Stimulated activated CD4-positive, alpha-beta T cell treated with anti-CD3 and anti-CD28 coated beads, Interleukin-12 subunit alpha, Interleukin-12 subunit beta, amount 100 ng/mL, for 24 hours (primary cell): ENCODE measurements at regions not wholly inside any gene's neighbourhood (a gene's known extent, or its start where the extent isn't known, plus 50 kb on each side); places are given as distances from the start of the nearest gene placed in this dataset.

Experiments
- DNase-seq, 2 experiments: peaks; one replicate each; pipeline ENCODE4 v3.0.0-alpha.2; 2020; ENCODE audit warnings: low read depth in 2 of 2

DNA sequence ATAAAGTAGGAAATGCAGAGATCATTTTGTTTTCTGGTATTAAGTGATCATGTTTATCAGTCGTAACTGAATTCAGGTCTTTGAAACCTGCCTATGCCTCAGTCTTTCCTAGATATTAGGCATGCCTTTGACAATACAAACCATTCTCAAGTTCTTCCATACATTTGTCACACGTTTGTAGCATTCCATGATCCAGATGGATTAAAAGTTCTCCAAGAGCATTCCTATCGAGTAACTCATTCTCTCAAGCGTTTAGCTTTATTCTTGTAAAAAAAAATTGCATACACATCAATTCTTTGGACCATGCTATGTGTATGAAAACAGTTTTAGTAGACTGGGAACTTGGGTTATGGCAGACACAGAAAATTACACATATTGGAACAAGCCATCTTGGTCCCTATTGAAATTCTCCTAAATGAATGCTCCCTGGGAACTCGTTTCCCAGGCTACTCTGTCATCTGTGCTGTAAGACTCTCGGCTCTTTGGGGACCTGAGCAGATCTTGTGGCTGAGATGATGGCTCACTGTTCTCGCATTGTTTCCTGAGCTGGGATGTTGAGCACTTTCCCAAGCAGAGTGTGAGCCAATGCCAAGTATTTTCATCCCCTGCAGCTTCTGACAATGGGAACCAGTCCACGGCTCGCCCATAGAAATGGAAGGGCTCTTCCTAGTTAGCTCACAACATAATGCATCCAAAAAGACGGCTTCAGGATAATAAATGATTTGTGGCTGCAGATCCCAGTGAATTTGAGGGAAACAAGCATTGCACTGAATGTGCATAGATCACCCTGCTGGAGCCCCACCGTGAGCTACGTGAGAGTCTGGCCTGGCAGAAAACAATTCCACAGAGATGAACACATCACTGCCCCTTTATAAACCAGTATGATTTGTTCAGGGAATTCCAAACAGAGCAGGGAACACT lies 230.2 kb downstream of the IRX1 start:
- no peak for DNase-seq

DNA sequence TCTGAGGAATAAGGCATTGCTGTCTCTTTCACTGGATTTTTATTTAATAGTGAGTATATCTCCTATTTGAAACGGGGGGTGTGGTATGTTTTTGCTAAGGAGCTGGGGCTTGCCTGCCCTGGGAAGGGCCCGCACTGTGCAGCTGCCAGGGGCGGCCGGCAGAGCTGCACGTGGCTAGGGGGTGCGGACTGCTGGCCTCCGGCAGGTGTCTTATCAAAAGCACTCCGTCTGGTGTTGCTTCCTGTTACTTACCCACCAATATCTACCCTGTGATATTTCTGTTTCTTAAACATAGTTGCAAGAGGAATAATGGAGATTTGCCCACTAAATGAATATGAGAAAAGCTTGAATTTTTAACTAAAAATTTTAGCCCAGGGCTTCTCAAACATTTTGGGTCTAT lies 232.0 kb downstream of the IRX1 start:
- no peak for DNase-seq

DNA sequence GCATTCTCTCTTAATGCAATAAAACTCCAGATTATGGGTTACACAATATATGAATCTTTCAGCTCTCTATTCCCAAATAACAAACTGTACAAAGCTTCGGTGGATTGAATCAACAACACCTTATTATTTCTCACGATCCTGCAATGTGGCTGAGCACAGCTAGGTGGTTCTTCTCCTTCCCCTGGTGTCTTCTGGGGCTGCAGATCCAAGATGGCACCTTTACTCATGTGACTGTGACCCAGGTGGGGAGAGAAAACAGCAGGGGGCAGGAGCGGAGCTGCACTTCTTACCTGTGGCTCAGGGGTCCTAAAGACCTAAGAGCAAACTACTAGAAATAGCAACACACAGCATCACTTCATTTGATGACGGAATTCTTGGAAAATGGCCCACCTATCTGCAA lies 233.1 kb downstream of the IRX1 start:
- no peak for DNase-seq

DNA sequence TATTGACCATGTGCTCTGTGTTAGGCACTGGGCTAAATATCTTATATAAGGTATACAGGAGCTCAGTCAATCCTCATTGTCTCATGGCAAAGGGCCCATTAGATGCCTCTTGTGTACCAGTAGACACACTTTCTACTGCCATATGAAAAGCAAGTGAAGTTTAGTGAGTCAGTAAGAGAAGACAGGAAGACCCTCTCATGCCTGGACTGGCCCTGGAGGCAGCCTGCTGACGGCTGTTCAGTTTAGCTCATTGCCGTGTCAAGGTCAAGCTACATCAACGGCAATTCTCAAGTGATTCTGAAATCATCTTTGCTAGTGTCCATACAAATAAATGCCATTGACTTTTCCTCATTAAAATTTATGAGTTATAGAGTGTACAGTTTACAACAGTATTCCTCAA lies 237.9 kb downstream of the IRX1 start:
- DNase-seq = no peak

DNA sequence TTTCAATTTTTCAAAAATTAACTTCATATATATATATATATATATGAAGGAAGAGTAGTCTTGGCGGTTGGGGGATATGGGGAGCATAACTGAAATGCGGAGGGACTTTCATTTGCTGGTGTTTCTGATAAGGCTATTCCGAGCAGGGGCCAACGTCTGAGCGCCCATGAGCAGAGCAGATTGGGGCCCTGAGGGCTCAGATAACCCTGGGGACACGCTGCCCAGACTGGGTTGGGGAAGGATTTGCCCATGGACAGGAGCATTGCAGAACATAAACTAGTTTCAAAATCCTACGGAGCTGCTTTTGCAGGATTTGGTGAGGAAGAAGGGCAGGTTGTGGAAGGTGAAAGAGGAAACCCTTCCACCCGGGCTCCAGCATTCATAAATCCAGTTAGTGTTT lies 240.2 kb downstream of the IRX1 start:
- DNase-seq = no peak

DNA sequence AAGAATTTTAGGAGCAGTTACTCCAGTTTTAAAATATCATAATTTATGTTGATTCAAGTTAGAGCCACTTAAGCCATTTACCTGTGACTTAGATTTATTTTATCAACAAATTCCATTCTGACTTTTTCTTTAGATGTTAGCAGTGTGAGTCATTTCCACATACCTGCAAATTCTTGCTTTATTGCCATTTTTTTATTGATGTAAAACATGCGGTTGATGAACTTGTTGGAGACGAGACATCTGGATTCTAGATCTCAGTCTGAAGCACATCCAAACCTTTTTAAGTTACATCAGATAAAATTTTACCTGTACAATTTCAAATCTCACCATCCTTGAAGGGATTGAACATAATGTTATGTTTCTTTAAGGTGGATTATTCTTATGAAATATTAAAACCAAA lies 240.9 kb downstream of the IRX1 start:
- no peak for DNase-seq

DNA sequence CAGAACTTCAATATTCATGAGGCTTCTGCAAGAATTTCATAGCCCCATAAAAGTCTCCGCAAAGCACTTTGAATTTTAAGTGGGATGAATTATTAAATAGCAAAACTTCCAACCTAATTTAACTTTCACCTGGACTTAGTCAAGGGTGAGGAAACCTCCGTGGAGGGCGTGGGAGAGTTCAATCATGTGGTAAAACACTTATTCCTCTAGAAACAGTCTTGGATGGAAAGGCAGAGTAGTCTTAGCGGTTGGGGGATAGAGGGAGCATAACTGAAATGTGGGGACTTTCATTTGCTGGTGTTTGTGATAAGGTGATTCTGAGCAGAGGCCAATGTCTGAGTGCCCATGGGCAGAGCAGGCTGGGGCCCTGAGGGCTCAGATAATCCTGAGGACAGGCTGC lies 241.9 kb downstream of the IRX1 start:
- DNase-seq = no peak

DNA sequence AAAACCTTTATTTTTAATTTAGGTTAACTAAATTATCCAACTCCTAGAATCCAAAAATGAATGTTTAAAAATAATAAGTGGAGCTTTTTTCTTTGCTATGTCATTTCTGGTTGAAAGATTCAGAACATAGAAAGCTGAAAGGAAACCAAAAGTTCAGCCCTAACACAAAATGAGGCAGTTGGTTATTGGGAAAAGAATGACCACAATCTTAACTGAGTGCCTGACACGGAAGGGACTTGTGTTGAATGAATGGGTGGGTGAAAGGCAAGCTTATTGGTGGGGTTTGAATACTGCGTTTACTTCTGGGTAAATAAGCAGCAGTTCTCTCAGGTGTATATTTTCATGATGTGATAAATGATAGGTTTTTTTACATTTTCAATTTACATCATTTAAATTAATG lies 243.5 kb downstream of the IRX1 start:
- DNase-seq = no peak

DNA sequence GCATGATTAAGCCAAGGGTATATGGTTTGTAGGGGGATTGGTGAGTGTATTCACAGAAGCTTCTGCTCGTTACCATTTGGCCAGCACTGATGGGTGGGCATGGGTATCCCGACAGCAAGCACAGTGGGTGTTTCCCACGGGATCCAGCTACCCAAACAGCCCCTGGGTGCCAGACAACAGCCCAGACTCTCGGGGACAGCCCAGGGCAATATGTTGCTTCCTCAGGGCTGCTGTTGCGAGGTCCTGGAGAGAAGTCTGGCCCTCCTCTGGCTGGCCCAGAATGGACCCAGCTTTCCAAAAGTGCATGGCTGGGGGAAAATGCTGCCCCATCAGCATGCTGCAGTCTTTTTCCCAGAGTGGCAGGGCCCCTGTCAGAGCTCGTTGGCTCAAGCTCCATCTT lies 247.0 kb downstream of the IRX1 start:
- no peak for DNase-seq

DNA sequence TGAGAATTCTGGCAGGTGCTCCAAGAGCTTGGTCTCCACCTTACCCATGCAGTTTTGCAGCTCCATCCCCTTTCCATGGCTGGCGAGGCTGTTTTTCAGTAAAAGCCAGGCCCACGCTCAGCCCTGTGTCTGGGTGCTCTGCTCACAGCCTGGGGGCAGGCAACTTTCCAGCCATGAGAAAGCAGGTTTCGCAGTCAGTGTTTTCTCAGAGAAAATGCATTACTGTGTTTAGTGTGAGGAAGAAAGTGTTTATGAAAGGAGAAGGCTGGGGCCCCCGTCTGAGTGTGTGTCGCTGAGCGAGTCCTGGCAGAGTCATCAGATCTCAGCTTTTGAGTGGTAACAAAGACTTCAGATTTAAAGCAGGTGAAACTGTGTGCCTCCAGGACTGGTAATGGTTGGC lies 248.1 kb downstream of the IRX1 start:
- no peak for DNase-seq

DNA sequence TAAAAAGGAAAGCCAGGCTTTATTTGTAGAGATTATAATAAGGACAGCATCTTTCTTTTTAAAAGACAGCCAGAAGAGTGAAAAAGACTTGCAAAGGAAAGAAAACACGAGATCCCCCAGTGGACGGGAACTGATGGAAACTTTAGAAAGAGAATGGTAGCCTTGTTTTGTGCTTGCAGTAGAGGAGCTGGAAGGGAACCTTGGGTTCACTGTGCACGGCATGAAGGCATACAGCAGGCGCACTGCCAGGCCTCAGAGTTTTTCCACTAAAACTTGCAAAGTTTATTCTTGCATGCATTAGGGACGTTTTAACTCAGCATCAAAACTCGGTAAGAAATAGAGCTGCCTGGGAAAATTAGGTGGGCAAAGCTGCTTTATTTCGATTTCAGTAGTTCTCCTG lies 248.6 kb downstream of the IRX1 start:
- no peak for DNase-seq

DNA sequence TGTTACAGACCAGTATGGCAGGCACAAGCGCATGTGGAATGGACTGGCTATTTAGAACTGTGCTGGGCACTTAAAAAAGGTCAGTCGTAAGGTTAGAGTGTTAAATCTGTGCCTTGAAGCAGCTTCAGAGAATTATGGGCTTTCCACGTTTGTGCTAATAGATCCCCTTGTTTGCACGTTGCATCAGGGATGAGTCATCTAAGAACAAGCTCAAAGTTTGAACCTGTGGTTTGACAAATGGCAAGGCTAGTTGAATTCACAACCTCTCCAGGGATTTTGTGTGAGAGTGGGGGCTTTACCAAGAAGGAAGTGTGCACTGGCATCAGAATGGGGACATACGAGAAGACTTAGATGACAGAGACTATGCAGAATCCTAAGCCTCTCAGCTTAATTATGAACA lies 249.6 kb downstream of the IRX1 start:
- no peak for DNase-seq

DNA sequence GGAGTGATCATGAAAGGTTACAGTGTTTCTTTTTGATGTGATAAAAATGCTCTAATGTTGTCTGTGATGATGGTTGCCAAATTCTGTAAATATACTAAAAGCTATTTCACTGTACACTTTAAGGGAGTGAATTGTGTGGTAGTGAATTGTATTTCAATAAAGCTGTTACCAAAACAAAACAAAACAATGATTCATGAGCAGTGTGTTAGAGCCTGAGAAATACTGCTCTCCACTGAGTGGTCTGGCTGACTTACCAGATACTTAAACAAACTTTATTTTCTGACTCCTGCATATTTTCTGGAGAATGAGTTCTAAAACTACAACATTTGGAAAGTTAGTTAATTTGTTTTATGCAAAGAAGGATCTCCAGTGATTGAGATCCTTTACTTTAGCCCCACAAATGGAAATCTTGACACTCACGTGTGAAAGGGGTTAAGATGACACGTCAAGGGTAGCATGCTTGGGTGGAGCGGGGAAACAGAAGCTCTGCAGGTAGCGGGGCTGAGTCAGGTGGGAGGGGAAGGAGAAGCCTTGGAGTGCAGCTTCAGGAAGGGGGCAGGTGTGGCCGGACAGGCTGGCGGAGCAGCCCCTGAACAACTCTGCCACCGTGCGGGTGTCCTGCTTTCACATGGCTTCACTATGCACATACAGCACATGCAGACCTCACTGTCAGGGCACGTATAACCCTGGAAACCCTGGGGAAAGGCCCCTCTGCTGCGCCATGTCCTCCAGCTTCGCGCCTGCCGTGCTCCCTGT lies 256.7 kb downstream of the IRX1 start:
- no peak for DNase-seq

DNA sequence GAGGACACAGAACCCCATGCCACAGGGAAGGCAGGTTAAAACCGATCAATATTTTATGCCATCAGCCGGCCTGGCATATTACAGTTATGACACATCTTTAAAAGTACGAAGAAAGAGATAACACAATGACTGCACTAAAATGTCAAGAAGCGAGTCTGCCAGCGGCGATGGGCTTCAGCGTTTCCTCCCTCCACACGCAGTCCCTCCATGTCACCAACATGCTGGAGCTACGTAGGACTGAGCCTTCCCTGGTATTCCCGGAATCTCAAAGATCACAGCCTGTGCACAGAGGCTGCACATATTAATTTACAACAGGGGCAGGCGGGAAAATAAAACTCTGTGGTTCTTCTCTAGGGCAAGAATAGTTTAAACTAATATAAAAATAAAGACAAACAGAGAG lies 257.7 kb downstream of the IRX1 start:
- DNase-seq = no peak

DNA sequence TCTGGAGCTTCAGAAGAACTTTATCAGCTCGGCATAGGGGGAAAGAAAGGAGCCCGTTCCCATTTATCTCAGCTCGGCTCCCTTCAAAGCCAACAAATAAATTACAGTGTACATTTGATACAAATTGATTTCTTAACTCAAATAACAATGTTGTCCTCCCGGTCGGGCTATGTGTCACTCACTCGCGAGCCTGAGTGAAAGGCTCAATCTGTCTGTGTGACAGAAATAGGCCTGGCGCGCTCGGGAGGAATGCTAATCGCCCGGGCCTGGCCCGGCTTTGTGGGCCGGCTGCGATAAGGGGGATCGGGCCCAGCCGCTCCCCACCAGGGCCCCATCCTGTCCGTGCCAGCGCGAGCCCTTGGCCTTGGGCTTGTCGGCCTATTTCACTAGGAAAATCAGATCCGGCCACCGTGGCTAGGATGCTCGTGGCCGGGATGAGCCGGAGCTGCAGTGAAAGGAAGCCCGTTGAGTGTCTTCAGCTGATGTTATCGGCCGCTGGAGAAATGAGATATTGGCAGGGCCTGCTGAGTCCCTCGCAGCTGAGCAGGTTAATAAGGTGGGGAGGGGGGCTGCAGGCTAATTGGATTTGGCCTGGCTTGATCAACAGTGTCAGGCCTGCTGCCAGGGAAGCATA lies 258.7 kb downstream of the IRX1 start:
- no peak for DNase-seq

DNA sequence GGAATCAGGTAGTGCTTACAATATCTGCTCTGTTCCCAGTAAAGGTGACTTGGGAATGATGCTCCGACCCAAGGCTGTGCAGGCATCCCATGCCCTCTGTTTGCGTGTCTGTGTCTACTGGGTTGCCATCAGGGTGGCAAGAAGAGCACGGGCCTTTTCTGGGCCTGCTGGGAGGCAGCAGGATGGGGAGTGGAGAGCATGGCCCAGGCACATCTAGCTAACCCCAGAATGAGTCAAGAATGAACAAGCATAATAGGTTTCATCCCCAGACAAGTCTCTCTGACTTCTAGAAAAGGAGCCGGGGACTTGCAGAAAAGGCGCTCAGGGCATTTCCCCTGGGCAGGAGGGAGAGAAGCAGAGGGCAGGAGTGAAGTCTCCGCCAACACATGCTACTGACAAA lies 260.4 kb downstream of the IRX1 start:
- DNase-seq = no peak

DNA sequence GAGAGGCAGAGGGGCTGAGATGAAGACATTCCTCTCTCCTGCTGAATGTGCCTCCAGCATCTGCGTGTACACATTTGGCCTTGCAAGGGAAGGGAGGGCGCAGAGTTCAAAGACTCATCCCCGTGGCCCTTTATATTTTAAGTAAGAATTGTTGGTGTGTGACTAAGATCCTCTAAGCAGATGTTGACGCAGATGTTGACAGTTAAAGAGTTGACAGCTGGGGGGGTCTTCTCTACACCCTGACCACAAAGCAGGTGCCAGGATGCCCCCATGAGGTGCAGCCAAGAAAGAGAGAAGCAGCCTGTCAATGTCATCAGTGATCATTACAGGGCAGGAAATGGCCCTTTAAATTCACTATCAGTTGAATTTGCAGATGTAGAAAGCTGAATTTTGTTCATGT lies 262.9 kb downstream of the IRX1 start:
- DNase-seq = no peak

DNA sequence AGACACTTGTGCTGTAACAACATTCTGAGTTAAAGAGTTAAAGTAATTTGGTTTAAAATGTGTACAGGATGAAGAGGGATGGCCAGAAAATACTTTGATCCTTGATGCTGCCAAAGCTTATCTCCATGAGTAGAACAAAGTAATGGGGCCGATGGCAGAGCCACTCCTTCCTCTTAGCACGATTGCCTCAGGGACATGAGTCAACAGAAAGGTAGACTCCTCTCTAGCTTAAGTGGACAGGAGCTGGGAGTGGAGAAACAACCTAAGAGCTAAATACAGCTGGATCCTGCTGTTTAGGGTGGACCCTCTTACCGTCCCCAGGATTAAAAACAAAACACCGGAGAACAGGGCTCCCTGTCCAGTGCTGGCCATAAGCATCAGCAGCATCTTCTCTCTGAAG lies 267.3 kb downstream of the IRX1 start:
- DNase-seq = no peak

DNA sequence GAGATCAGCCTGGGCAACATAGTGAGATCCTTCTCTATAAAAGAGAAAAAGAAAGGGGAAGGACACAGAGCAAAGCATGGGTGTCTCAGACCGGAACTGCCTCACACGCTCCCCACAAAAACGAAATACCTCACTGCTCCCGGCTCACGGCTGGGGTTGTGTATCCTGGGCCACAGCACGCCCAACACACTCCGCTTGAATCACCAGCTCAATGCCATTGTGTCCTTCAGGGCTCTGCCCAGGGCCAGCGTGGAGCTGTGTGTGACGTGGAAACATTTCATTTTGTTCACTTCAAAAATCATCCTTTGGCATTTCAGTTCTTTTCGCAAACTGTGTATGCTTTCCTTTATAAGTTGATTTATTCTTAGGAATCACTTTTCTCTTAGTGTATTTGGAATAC lies 279.5 kb downstream of the IRX1 start:
- no peak for DNase-seq

DNA sequence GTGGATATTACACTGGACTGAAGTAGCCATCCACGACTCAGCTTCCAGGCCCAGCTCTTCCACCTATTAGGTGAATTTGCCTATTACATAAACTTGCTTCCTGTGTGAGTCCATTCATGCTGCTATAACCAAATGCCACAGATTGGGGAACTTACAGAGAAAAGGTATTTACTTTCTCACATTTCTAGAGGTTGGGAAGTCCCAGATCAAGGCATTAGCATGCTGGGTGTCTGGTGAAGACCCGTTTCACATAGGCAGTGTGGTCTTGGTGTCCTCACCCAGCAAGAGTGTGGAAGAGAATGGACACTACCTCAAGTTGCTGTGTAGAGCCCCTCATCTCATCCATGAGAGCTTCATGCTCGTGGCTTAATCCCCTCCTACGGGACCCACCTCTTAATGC lies 282.6 kb downstream of the IRX1 start:
- DNase-seq = no peak

DNA sequence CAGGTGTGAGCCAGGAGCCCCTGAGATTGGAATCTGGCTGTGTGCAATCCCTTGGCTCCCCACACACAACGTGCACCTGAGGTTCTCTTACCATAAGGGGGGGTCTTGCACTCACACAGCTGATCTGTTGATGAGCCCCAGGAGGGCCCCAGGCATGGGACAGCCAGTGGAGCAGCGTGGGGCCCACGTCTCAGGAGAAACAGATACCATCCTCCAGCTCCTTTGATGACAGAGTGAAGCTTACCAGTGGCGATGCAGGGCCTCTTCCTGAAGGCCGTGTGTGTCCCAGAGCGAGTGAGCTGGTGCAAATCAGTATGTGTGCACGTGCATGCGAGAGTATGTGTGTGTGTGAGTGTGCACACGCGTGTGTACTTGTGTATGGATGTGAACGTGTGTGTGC lies 287.4 kb downstream of the IRX1 start:
- DNase-seq = no peak

DNA sequence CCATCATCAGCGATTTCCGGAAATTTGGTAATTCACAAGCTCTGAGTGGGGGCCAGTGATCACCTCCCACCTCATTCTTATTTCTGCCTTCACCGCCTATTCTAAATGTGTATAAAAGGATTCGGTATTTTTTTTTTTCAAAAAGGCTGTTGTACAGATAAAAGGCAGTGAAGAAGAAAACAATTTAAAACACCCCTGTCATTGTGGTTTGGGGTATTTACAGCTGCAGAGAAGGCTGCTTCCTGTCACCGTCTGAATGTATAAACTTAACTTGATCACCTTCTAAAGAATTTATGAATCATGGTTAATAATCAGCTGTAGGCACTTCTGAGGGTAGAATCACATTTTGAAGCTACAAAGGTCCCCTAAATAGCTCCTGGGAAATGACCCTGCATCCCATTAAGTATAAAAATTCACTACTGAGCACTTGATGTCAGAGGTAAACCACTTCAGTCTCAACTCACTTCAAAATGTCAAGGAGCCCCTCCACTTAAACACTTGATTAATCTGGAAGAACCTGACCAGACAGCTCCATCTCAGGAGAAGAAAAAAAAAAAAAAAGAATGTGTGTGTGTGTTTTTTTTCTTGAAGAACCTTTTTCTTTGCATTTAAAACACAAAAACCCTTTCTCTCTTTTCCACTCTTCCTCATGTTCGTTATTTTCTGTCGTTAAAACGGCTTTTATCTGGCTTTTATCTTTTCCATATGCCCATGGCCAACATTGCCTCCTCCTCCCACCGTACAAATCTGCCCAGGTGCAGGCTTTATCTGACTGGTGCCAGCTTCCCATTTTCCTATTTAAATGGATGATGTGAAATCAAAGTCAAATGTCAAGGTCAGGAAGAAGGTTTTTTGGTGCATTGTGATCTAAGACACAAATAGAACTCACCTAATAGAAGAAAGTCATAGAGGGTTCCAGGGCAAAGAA lies 291.2 kb downstream of the IRX1 start:
- no peak for DNase-seq
